IMR-90 (cell line): ENCODE measurements at regions not wholly inside any gene's neighbourhood (a gene's known extent, or its start where the extent isn't known, plus 50 kb on each side); places are given as distances from the start of the nearest gene placed in this dataset.

Source experiments
- ATAC-seq: fragments of 200-7000 bp; cut with Tn5 transposase; 2 replicates; pipeline ENCODE4 v1.9.1; 2020; ENCODE audit warnings: low read depth, mild to moderate bottlenecking, moderate library complexity
- BruUV-seq: library from RNA; stranded (reverse); fragments of 400-500 nt; replicated peaks from 2 replicates; lab custom pipeline; 2021; lab: Mats Ljungman, UMichigan
- CTCF ChIA-PET: fragments of 300-600 bp; formaldehyde crosslinking; extraction: SDS; loops from one replicate; lab custom pipeline; 2021; ENCODE audit warnings: antibody characterized with exemption; lab: Yijun Ruan, JAX
- POLR2A ChIA-PET: fragments of 300-600 bp; sonication (Branson Sonifier 250); formaldehyde crosslinking; loops from one replicate; lab custom pipeline; 2022; ENCODE audit warnings: antibody characterized with exemption; ENCODE audit not compliant: unreplicated experiment; lab: Charles Lee
- DNase-seq: peaks from one replicate; pipeline ENCODE4 v3.0.0; 2013
- H2AFZ ChIP-seq: replicated peaks from 2 replicates; pipeline ENCODE3; 2013; ENCODE audit warnings: low read length, mild to moderate bottlenecking; ENCODE audit not compliant: poor library complexity
- H2AK5ac ChIP-seq: 2 replicates; pipeline ENCODE4 v1.6.1; 2013; ENCODE audit warnings: low read depth, low read length, inconsistent platforms
- H2AK9ac ChIP-seq: replicated peaks from 2 replicates; pipeline ENCODE3; 2013; ENCODE audit warnings: mild to moderate bottlenecking, low read depth, low read length, moderate library complexity; ENCODE audit not compliant: poor library complexity
- H2BK120ac ChIP-seq: 2 replicates; pipeline ENCODE4 v1.6.1; 2013; ENCODE audit warnings: low read depth, low read length, inconsistent platforms
- H2BK15ac ChIP-seq: 3 replicates; pipeline ENCODE4 v1.6.1; 2013; ENCODE audit warnings: low read depth, low read length, inconsistent platforms
- H2BK20ac ChIP-seq: 2 replicates; pipeline ENCODE4 v1.6.1; 2013; ENCODE audit warnings: low read depth, mild to moderate bottlenecking, inconsistent platforms, low read length, moderate library complexity
- H2BK5ac ChIP-seq: 2 replicates; pipeline ENCODE4 v1.6.1; 2013; ENCODE audit warnings: mild to moderate bottlenecking, low read depth, low read length, inconsistent platforms; ENCODE audit not compliant: poor library complexity, severe bottlenecking
- H3K14ac ChIP-seq: replicated peaks from 2 replicates; pipeline ENCODE4 v1.6.1; 2013; ENCODE audit warnings: low read depth, low read length, inconsistent platforms
- H3K18ac ChIP-seq: 2 replicates; pipeline ENCODE4 v1.6.1; 2013; ENCODE audit warnings: low read depth, low read length, control low read depth
- H3K23ac ChIP-seq: 2 replicates; pipeline ENCODE4 v1.6.1; 2013; ENCODE audit warnings: low read depth, low read length, inconsistent platforms
- H3K27ac ChIP-seq: 2 replicates; pipeline ENCODE4 v1.5.1; 2013; ENCODE audit warnings: mild to moderate bottlenecking, control low read depth, low read length; ENCODE audit not compliant: insufficient read depth
- H3K27me3 ChIP-seq: 2 replicates; pipeline ENCODE4 v1.6.1; 2013; ENCODE audit warnings: low read length; ENCODE audit not compliant: control insufficient read depth, insufficient read depth
- H3K36me3 ChIP-seq: 2 replicates; pipeline ENCODE4 v1.6.1; 2013; ENCODE audit warnings: low read length, mixed read lengths; ENCODE audit not compliant: control insufficient read depth, insufficient read depth
- H3K4ac ChIP-seq: 2 replicates; pipeline ENCODE4 v1.6.1; 2013; ENCODE audit warnings: low read depth, low read length, inconsistent platforms
- H3K4me1 ChIP-seq: 2 replicates; pipeline ENCODE4 v1.6.1; 2013; ENCODE audit warnings: low read length, mixed read lengths; ENCODE audit not compliant: control insufficient read depth, insufficient read depth
- H3K4me2 ChIP-seq: 2 replicates; pipeline ENCODE4 v1.6.1; 2013; ENCODE audit warnings: low read depth, mild to moderate bottlenecking, control low read depth, low read length, moderate library complexity
- H3K4me3 ChIP-seq: 2 replicates; pipeline ENCODE4 v1.5.1; 2013; ENCODE audit warnings: low read depth, mild to moderate bottlenecking, control low read depth, low read length, moderate library complexity; ENCODE audit not compliant: insufficient read depth
- H3K56ac ChIP-seq: 2 replicates; pipeline ENCODE4 v1.6.1; 2013; ENCODE audit warnings: low read length, inconsistent platforms; ENCODE audit not compliant: insufficient read depth; ENCODE audit errors: extremely low read depth
- H3K79me1 ChIP-seq, 2 experiments: 2 replicates each; pipeline ENCODE4 v1.6.1; 2013; ENCODE audit warnings: low read length in 2 of 2, inconsistent platforms in 1 of 2, low read depth in 1 of 2
- H3K9ac ChIP-seq: 2 replicates; pipeline ENCODE4 v1.6.1; 2013; ENCODE audit warnings: low read depth, low read length, control low read depth
- H3K9me1 ChIP-seq: 2 replicates; pipeline ENCODE4 v1.6.1; 2013; ENCODE audit warnings: low read length, inconsistent platforms; ENCODE audit not compliant: insufficient read depth
- H3K9me3 ChIP-seq: 2 replicates; pipeline ENCODE4 v1.6.1; 2013; ENCODE audit warnings: low read length; ENCODE audit not compliant: control insufficient read depth, insufficient read depth
- H4K20me1 ChIP-seq: 2 replicates; pipeline ENCODE4 v1.6.1; 2013; ENCODE audit warnings: low read length, inconsistent platforms; ENCODE audit not compliant: insufficient read depth
- H4K5ac ChIP-seq: 2 replicates; pipeline ENCODE4 v1.6.1; 2013; ENCODE audit warnings: mild to moderate bottlenecking, low read depth, low read length, control low read depth
- H4K8ac ChIP-seq, 2 experiments: 2 replicates each; pipeline ENCODE4 v1.6.1; 2013; ENCODE audit warnings: low read depth in 2 of 2, low read length in 2 of 2, control low read depth in 1 of 2, inconsistent platforms in 1 of 2
- H4K91ac ChIP-seq: 2 replicates; pipeline ENCODE4 v1.6.1; 2013; ENCODE audit warnings: low read depth, low read length, inconsistent platforms; ENCODE audit not compliant: insufficient read depth
- BHLHE40 ChIP-seq: fragments of 150-350 bp; IDR thresholded peaks from 2 replicates; pipeline ENCODE4 v1.6.1; 2016; ENCODE audit warnings: mild to moderate bottlenecking, low read depth, low read length
- CEBPB ChIP-seq: IDR thresholded peaks from 2 replicates; pipeline ENCODE4 v1.6.1; 2012; ENCODE audit warnings: low read depth, low read length, improper control_type of control experiment
- CHD1 ChIP-seq: IDR thresholded peaks from 2 replicates; pipeline ENCODE4 v1.6.1; 2012; ENCODE audit warnings: low read depth, low read length, improper control_type of control experiment
- FOS ChIP-seq: fragments of 150-350 bp; IDR thresholded peaks from 2 replicates; pipeline ENCODE4 v1.6.1; 2016; ENCODE audit warnings: low read depth, low read length
- MAFK ChIP-seq: IDR thresholded peaks from 2 replicates; pipeline ENCODE4 v1.6.1; 2012; ENCODE audit warnings: low read depth, low read length, improper control_type of control experiment
- MAZ ChIP-seq: IDR thresholded peaks from 2 replicates; pipeline ENCODE4 v1.6.1; 2012; ENCODE audit warnings: low read depth, mild to moderate bottlenecking, low read length, improper control_type of control experiment, moderate library complexity, borderline replicate concordance
- MXI1 ChIP-seq: IDR thresholded peaks from 2 replicates; pipeline ENCODE4 v1.6.1; 2012; ENCODE audit warnings: low read depth, mild to moderate bottlenecking, low read length, moderate library complexity, borderline replicate concordance
- NFE2L2 ChIP-seq: fragments of 150-350 bp; IDR thresholded peaks from 2 replicates; pipeline ENCODE4 v1.6.1; 2016; ENCODE audit warnings: low read depth, mild to moderate bottlenecking, low read length
- POLR2A ChIP-seq: IDR thresholded peaks from 2 replicates; pipeline ENCODE4 v1.6.1; 2012; ENCODE audit warnings: mild to moderate bottlenecking, low read depth, low read length
- RAD21 ChIP-seq: IDR thresholded peaks from 2 replicates; pipeline ENCODE4 v1.6.1; 2012; ENCODE audit warnings: low read length, improper control_type of control experiment
- RCOR1 ChIP-seq: IDR thresholded peaks from 2 replicates; pipeline ENCODE4 v1.6.1; 2012; ENCODE audit warnings: mild to moderate bottlenecking, low read length, improper control_type of control experiment; ENCODE audit not compliant: insufficient replicate concordance
- RFX5 ChIP-seq: IDR thresholded peaks from 2 replicates; pipeline ENCODE4 v1.8.0; 2012; ENCODE audit warnings: low read depth, mild to moderate bottlenecking, low read length, moderate library complexity
- SMC3 ChIP-seq: fragments of 150-350 bp; IDR thresholded peaks from 2 replicates; pipeline ENCODE4 v1.6.1; 2016; ENCODE audit warnings: low read depth, mild to moderate bottlenecking, antibody characterized with exemption, low read length, moderate library complexity
- USF2 ChIP-seq: fragments of 150-350 bp; IDR thresholded peaks from 2 replicates; pipeline ENCODE4 v1.6.1; 2017; ENCODE audit warnings: mild to moderate bottlenecking, antibody characterized with exemption, low read length, low read depth
- WGBS, 2 experiments: methylation state at CpG; one replicate each; pipeline versions ENCODE4 v1.1.5 to v1.1.7; 2013; ENCODE audit warnings: missing lambda C conversion rate in 2 of 2; ENCODE audit not compliant: insufficient read length in 1 of 2; ENCODE audit errors: extremely low coverage in 2 of 2; 5-methylcytosine and 5-hydroxymethylcytosine counted together
- dilution Hi-C: fragments of 300-500 bp; cut with HindIII; formaldehyde crosslinking; loops from one replicate; pipeline ENCODE4 v1.14.3; 2018; ENCODE audit warnings: low sequenced_read_pairs; ENCODE audit not compliant: unreplicated experiment
- in situ Hi-C: fragments of 300-500 bp; cut with MboI; formaldehyde crosslinking; loops from 3 replicates; pipeline ENCODE4 v1.14.3; 2019; ENCODE audit warnings: low sequenced_read_pairs, inconsistent platforms, mixed read lengths
- intact Hi-C: fragments of 100-400 bp; cut with micrococcal nuclease; formaldehyde crosslinking; loops from 2 replicates; pipeline ENCODE4 v1.10.0; 2022

- no peak overlapping the region for H3K4me2 ChIP-seq
- peaks cover 5% of the 10 kb centered on the region; the same call in 1 of the 2 replicates for H3K9me3 ChIP-seq
- peaks cover 13% of the 10 kb centered on the region; the same call in 1 of the 2 replicates for H3K27me3 ChIP-seq
- dilution Hi-C loops (no loop called here), intact Hi-C loops (no loop called here), in situ Hi-C loops (no loop called here)
- no CpG with 5 or more reads among the region's 4 CpGs for WGBS, 2 experiments
- ATAC-seq (no peak), DNase-seq (no peak)
- H3K56ac ChIP-seq = no peak overlapping the region
- H3K9ac ChIP-seq = no peak overlapping the region
- H4K91ac ChIP-seq = no peak overlapping the region
- H3K4me3 ChIP-seq = no peak overlapping the region
- no peak overlapping the region for H3K27ac ChIP-seq
- no peak overlapping the region for H4K8ac ChIP-seq
- H2AK9ac ChIP-seq = no peak overlapping the region
- H3K79me1 ChIP-seq = no peaks in the 10 kb centered on the region
- H2BK15ac ChIP-seq = no peak overlapping the region
- no peak overlapping the region for H3K4ac ChIP-seq
- no peak overlapping the region for H2BK20ac ChIP-seq
- no peak overlapping the region for H2BK120ac ChIP-seq
- H3K4me1 ChIP-seq = no peaks in the 10 kb centered on the region
- H2AFZ ChIP-seq = no peak overlapping the region
- no TSS peak for BruUV-seq
- ChIA-PET CTCF (no interaction called here), POLR2A (no interaction called here)
- H3K36me3 ChIP-seq = no peaks in the 10 kb centered on the region
- H3K18ac ChIP-seq = no peak overlapping the region
- TF ChIP-seq CHD1 (no peak), MAZ (no peak), MAFK (no peak), SMC3 (no peak), RCOR1 (no peak), POLR2A (no peak), BHLHE40 (no peak), MXI1 (no peak), RFX5 (no peak), RAD21 (no peak), NFE2L2 (no peak), USF2 (no peak), CEBPB (no peak), FOS (no peak)
- H4K5ac ChIP-seq = no peak overlapping the region
- no peak overlapping the region for H3K14ac ChIP-seq
- H3K9me1 ChIP-seq = no peaks in the 10 kb centered on the region
- H3K23ac ChIP-seq = no peak overlapping the region
- H2BK5ac ChIP-seq = no peak overlapping the region
- no peaks in the 10 kb centered on the region; the same call in 1 of the 2 replicates for H4K20me1 ChIP-seq
- no peak overlapping the region for H2AK5ac ChIP-seq
These were observed 84.5 kb downstream of the DHCR7 start for GRCh38 chr11:71363721-71364120.
